ENCODE measurements at regions not wholly inside any gene's neighbourhood (a gene's known extent, or its start where the extent isn't known, plus 50 kb on each side); places are given as distances from the start of the nearest gene placed in this dataset.

DNA sequence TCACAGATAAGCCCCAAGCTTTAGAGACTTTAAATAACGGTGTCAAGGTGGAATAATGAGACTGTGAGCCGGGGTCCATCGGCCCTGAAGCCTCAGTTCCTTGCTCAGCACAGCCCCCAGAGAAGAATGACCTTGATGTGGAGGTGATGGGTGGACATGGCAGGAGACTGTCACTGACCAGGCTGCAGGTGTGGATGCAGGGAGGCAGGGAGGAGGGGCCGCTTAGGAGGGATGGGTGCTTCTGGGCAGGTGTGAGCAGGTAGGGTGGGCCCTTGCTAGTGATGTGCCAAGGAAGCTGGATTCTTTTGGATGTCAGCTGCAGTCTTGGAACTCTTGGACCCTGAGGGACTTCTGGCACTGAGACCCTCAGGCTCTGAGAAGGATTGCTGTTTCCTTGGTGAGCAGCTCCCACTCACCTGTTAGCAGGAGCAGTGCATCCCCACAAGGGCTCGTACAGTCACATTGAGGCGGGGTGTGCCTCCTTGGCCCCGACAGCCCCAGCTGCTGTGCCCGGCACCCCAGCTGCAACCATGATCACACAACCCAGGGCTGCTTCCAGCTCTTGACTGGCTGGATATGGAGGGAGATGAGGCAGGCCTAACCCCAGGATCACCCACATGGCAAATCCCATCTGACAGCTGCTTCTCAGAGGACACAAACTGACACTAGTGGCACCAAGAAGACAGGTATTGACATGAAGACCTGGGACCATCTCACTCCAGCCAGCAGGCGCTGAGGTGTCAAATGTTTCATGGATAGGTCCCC is 209.8 kb upstream of the HDAC4 start:
- WGBS, 5 donors = 77 to 85% (median 84%) methylated on average over 5 to 9 of the region's 9 CpGs
- Histone ChIP-seq H3K27ac (no peak overlapping the region), H3K36me3 (no peaks in the 10 kb centered on the region), H3K27me3 (peaks cover 0 to 20% (median 6%) of the 10 kb centered on the region in 3 donors), H3K4me1 (peaks cover 0 to 6% (median 0%) of the 10 kb centered on the region in 4 donors), H3K4me3 (no peak overlapping the region), H3K9me3 (no peaks in the 10 kb centered on the region)
- intact Hi-C loops (cut with DNase I; ENCODE audit: low total_unique reads) = no loop called here
- TF ChIP-seq, protein P1, sequence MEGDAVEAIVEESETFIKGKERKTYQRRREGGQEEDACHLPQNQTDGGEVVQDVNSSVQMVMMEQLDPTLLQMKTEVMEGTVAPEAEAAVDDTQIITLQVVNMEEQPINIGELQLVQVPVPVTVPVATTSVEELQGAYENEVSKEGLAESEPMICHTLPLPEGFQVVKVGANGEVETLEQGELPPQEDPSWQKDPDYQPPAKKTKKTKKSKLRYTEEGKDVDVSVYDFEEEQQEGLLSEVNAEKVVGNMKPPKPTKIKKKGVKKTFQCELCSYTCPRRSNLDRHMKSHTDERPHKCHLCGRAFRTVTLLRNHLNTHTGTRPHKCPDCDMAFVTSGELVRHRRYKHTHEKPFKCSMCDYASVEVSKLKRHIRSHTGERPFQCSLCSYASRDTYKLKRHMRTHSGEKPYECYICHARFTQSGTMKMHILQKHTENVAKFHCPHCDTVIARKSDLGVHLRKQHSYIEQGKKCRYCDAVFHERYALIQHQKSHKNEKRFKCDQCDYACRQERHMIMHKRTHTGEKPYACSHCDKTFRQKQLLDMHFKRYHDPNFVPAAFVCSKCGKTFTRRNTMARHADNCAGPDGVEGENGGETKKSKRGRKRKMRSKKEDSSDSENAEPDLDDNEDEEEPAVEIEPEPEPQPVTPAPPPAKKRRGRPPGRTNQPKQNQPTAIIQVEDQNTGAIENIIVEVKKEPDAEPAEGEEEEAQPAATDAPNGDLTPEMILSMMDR (IDR thresholded peaks at IDR 0.05) = no peak
- TF ChIP-seq POLR2A (IDR thresholded peaks at IDR 0.05) (no peak), EP300 (IDR thresholded peaks at IDR 0.05) (no peak), POLR2AphosphoS5 (IDR thresholded peaks at IDR 0.05) (no peak)
- no peak for DNase-seq

DNA sequence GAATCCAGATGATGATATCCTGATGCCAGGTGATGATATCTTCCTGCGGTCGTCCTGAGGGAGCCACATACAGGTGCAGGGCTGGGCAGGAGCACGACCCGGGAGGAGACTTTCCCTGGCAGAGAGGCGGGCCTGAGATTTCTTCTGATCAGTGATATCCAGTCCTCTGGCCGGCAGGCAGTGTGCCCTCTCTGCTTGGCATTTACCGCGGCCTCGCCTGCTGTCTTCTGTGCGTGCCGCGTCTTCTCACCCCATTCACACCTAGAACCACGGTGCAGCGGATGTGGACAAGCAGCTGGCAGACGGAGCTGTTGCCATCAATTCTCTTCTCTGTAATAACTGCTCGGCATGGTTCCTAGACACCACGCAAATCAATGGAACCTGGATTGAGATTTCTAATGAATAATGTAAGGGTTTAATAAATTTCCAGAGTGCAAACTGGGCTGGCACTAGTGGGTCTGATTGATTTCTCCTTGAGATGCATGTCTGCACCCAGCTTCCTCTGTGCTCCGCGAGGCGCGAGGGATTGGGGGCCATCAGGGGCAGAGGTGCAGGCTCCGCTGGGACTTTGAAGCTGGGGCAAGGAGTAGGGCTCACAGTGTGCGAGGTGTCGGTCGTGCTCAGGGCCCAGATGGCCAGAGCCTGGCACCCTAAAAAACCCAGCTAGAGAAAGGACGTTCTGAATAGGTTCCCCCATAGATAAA is 208.9 kb upstream of the HDAC4 start:
- Histone ChIP-seq H3K4me1 (peaks cover 0 to 6% (median 0%) of the 10 kb centered on the region in 4 donors), H3K27ac (no peak overlapping the region), H3K36me3 (no peaks in the 10 kb centered on the region), H3K4me3 (no peak overlapping the region), H3K27me3 (peaks cover 0 to 20% (median 6%) of the 10 kb centered on the region in 3 donors), H3K9me3 (no peaks in the 10 kb centered on the region)
- 86 to 90% (median 88%) methylated on average over 26 of the region's 26 CpGs for WGBS, 5 donors
- no peak for TF ChIP-seq POLR2A (IDR thresholded peaks at IDR 0.05)
- no peak for TF ChIP-seq POLR2AphosphoS5 (IDR thresholded peaks at IDR 0.05)
- TF ChIP-seq EP300 (IDR thresholded peaks at IDR 0.05) = no peak
- TF ChIP-seq, protein P1 (IDR thresholded peaks at IDR 0.05) = no peak
- DNase-seq = no peak
- intact Hi-C loops (cut with DNase I; ENCODE audit: low total_unique reads) = no loop called here

DNA sequence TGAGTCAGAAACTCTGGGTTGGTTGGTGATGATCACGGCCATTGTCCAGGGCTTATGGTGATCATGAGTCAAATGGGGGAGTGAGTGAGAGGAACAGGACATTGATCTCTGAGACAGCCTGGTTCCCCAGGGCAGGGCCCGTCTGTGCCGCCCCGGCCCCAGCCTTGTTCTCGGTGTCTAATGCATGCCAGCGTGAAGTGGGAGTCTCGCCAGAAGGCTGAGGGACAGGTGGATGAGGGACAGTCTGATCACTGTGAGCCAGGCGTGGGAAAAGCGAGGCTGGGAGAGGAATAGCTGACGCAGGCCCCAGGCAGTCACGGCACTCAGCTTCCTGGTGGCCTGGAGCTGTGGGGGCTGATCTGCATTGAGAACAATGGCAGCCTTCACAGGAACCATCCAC is 208.3 kb upstream of the HDAC4 start:
- Histone ChIP-seq H3K4me1 (peaks cover 0 to 6% (median 0%) of the 10 kb centered on the region in 4 donors), H3K4me3 (no peak overlapping the region), H3K27ac (no peak overlapping the region), H3K27me3 (peaks cover 0 to 20% (median 6%) of the 10 kb centered on the region in 3 donors), H3K9me3 (peaks cover 0 to 3% (median under 1%) of the 10 kb centered on the region in 4 donors), H3K36me3 (no peaks in the 10 kb centered on the region)
- WGBS, 5 donors = 87 to 92% (median 91%) methylated on average over 11 of the region's 11 CpGs
- intact Hi-C loops (cut with DNase I; ENCODE audit: low total_unique reads) = no loop called here
- DNase-seq = no peak
- TF ChIP-seq POLR2A (IDR thresholded peaks at IDR 0.05) (no peak), POLR2AphosphoS5 (IDR thresholded peaks at IDR 0.05) (no peak), EP300 (IDR thresholded peaks at IDR 0.05) (no peak)
- TF ChIP-seq, protein P1 (IDR thresholded peaks at IDR 0.05) = no peak

DNA sequence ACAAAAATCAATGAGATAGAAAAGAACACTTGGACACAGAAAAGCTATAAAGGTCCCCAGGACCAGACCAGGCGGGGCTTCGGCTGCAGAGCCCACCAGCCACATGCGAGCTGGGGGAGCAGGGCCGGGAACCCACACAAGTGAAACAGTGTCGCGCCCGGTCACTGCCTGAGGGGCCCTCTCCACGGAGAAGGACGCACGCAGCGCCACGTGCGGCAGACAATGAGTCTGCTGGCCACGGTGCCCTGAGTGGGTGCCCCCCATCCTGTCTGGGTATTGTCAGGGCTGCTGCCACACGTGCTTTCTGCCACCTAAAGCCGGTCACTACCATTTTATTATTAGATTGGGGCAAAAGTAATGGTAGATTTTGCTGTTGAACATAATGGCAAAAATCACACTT is 207.9 kb upstream of the HDAC4 start:
- H3K36me3 ChIP-seq = no peaks in the 10 kb centered on the region
- no peak overlapping the region for H3K4me3 ChIP-seq
- no peak for DNase-seq
- intact Hi-C loops (cut with DNase I; ENCODE audit: low total_unique reads) = no loop called here
- no peak for TF ChIP-seq EP300 (IDR thresholded peaks at IDR 0.05)
- no peak for TF ChIP-seq POLR2A (IDR thresholded peaks at IDR 0.05)
- no peak for TF ChIP-seq POLR2AphosphoS5 (IDR thresholded peaks at IDR 0.05)
- TF ChIP-seq, protein P1 (IDR thresholded peaks at IDR 0.05) = no peak
- H3K27ac ChIP-seq = no peak overlapping the region
- 82 to 86% (median 83%) methylated on average over 16 of the region's 16 CpGs for WGBS, 5 donors
- peaks cover 0 to 7% (median 5%) of the 10 kb centered on the region in 4 donors for H3K9me3 ChIP-seq
- H3K4me1 ChIP-seq = peaks cover 0 to 6% (median 0%) of the 10 kb centered on the region in 4 donors
- peaks cover 0 to 22% (median 6%) of the 10 kb centered on the region in 3 donors for H3K27me3 ChIP-seq

All from stomach (tissue), 8 donors.